Hippocampal formation (tissue), 2 donors: ENCODE measurements at regions not wholly inside any gene's neighbourhood (a gene's known extent, or its start where the extent isn't known, plus 50 kb on each side); places are given as distances from the start of the nearest gene placed in this dataset.
"Not testable (repeated sequence)": the region's sequence is repeated elsewhere in the genome, so short reads cannot be mapped to it uniquely, and the experiment has no call there.

Source experiments
- DNase-seq, 2 donors: peaks; one replicate each; lab custom pipeline; 2025; lab: John Stamatoyannopoulos, UW

DNA sequence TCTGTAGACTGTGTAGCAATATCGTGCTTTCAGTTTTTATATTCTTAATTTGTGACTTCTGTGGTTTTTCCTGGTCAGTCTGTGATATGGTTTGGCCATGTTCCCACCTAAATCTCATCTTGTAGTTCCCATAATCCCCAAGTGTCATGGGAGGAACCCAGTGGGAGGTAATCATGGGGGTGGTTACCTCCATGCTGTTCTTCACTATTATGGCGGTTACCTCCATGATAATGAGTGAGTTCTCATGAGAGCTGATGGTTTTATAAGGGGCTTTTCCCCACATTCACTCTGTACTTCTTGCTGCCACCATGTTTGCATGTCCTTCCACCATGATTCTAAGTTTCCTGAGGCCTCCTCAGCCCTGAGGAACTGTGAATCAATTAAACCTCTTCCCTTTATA lies 169.8 kb downstream of the LEPR start:
- no peak for DNase-seq

- no peak for DNase-seq
Observed at GRCh38 chr1:65593516-65593915, 173.0 kb downstream of the LEPR start.

- DNase-seq, result no peak
Observed at GRCh38 chr1:65595724-65596123, 175.3 kb downstream of the LEPR start.

DNA sequence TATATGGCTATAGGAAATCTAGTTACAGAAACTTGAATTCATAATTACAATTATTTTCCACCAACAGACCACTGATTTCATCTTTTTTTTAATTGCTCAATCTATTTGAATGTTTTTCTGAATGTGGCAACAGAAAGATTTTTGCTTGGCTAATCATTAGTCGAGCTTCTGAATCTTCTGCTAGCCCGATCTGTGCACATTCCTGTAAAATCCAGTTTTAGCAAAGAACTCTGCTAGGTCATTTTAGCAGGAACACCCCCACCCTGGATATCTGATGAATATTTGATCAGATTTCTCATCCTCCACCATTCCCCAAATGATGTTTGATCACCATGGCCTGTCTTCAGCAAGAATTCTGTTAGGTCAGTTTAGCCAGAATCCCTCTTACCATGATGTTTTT lies 176.3 kb downstream of the LEPR start:
- no peak for DNase-seq

- no peak for DNase-seq
Observed at GRCh38 chr1:65605621-65606020, 185.2 kb downstream of the LEPR start.

DNA sequence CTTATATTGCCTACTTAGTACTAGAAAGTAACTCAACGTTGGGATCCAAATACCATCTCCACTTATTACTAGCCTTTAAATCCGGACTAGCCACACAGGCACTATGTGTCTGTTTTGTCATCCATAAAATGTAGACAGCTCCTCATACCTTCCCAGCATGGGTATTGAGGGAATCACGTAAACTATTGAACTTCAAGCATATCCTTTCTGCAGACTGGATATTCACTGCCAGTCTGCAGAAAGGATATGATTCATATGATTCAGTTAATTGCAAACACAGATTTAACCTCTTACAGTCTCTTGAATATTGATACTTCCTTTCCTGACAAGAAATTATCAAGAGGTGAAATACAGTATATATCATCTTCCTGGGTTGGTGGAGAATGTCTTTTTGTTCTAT lies 186.0 kb downstream of the LEPR start:
- no peak for DNase-seq

DNA sequence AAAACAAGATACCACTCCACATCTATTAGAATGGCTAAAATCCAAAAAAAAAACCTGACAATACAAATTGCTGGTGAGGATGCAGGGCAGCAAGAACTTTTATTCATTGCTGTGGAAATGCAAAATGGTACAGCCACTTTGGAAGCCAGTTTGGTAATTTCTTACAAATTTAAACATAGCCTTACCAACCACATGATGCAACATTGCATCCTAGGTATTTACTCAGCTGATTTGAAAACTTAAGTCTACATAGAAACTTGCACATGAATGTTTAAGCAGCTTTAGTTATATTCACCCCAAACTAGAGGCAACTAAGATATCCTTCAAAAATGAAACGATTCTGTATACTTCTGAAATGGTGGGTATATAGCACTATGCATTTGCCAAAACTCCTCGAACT lies 178.8 kb upstream of the PDE4B start:
- no peak for DNase-seq

GRCh38 chr1:65615859-65616258 lies 176.8 kb upstream of the PDE4B start:
- DNase-seq, result no peak

GRCh38 chr1:65621721-65622120 lies 171.0 kb upstream of the PDE4B start:
- DNase-seq, result not testable (repeated sequence)

- no peak for DNase-seq
Observed at GRCh38 chr1:65623895-65624294, 168.8 kb upstream of the PDE4B start.

DNA sequence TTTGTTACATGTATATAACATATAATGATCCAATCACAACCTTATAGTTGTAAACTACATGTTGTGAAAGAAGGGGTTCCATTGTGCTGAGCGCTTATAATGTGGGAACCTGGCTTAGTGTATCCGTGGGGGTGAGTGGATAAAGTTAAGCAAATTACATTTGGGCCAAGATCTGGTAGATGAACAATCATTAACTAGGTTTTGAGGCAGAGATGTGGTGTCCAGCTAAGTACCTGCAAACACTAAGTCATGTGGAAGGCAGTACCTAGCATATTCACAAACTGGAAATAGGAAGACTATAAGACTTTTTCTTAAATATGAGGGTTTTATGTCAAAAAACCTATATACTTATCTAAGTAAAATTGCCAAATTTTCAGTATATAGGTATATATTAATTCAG lies 167.2 kb upstream of the PDE4B start:
- no peak for DNase-seq

- no peak for DNase-seq
Observed at GRCh38 chr1:65626003-65626402, 166.7 kb upstream of the PDE4B start.

DNA sequence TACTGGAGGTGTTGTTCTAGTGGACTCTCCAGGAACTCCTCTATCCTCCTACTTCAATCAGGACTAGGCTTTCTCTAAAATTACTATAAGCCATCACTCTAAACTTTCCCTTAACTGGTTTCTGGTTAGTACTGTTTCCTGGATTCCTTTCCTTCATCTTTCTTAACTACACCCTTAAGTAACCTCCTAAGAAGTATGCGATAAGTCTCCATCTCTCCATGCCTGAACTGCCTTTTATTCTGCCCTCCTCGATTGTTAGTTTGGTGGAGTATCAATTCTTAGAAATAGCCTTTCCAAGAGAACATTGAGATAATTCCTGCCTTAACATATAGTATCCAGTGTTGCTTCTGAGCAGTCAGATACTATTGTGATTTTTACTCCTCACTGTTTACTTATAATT lies 162.9 kb upstream of the PDE4B start:
- DNase-seq, result no peak

DNA sequence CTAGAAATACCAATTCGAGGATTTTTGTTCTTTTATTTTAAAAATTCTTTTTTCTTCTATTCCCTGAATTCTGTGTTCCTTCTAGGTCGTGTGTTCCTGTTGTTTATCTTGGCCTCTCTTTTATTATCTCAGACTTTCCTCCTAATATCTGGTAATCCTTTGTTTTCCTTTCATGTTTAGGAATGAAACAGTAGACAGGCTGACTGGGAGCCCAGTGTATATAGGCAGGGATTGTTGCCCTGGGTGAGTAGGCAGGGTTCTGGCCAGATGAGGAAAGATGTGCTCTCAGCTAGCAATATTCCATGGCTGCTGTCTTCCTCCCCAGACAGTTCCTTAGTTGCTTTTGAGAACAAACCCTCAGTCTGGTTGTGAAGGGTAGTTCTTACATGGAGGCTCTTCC lies 161.8 kb upstream of the PDE4B start:
- no peak for DNase-seq

DNA sequence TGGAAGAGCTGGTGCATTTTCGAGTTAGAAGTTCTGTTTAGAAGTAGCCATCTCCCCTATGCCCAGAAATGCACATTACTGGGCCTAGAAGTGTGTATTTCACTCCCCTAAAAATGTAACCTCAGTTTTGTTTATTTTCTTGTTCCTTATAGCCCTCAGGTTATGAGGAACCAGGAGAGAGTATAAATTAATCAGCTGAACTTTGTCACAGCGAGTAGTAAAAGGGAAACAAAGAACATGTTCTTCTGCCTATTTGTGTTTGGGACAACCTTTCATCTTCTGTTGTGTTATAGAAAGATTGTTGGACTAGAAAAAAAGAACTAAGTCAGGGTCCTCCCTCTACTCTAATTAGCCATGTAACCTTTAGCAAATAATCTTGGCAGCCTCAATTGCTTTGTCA lies 160.5 kb upstream of the PDE4B start:
- no peak for DNase-seq

- DNase-seq, result no peak
Observed at GRCh38 chr1:65640046-65640445, 152.6 kb upstream of the PDE4B start.

DNA sequence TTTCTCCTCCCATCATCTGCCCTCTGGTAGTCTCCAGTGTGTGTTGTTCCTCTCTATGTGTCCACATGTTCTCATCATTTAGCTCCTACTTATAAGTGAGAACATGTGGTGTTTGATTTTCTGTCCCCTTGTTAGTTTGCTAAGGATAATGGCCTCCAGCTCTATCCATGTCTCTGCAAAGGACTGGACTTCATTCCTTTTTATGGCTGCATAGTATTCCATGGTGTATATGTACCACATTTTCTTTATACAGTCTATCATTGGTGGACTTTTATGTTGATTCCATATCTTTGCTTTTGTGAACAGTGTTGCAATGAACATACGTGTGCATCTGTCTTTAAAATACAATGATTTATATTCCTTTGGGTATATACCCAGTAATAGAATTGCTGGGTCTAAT lies 143.5 kb upstream of the PDE4B start:
- not testable (repeated sequence) for DNase-seq

DNA sequence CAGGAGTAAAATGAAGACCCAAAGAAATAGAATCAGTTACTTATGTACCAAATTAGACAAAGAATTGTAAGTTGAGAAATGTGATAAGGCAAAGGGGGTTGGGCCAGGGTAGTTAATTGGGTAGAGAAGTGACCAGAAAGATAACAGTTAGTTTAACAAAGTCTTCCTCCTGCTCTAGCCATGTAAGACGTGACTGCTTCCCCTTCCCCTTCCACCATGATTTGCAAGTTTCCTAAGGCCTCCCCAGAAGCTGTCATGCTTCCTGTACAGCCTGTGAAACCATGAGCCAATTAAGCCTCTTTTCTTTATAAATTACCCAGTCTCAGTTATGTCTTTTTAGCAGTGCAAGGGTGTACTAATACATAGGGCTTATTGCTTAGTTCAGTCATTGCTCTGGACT lies 142.0 kb upstream of the PDE4B start:
- DNase-seq, result no peak

DNA sequence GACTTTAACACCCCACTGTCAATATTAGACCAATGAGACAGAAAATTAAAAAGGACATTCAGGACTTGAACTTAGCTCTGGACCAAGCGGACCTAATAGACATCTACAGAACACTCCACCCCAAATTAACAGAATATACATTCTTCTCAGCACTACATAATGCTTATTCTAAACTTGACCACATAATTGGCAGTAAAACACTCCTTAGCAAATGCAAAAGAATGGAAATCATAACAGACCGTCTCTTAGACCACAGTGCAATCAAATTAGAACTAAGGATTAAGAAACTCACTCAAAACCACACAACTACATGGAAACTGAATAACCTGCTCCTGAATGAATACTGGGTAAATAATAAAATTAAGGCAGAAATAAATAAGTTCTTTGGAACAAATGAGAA lies 138.2 kb upstream of the PDE4B start:
- not testable (repeated sequence) for DNase-seq

DNA sequence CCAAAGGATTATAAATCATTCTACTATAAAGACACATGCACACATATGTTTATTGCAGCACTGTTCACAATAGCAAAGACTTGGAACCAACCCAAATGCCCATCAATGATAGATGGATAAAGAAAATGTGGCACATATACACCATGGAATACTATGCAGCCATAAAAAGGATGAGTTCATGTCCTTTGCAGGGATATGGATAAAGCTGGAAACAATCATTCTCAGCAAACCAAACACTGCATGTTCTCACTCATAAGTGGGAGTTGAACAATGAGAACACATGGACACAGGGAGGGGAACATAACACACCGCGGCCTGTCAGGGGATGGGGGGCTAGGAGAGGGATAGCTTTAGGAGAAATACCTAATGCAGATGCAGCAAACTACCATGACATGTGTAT lies 135.1 kb upstream of the PDE4B start:
- DNase-seq, result not testable (repeated sequence)

DNA sequence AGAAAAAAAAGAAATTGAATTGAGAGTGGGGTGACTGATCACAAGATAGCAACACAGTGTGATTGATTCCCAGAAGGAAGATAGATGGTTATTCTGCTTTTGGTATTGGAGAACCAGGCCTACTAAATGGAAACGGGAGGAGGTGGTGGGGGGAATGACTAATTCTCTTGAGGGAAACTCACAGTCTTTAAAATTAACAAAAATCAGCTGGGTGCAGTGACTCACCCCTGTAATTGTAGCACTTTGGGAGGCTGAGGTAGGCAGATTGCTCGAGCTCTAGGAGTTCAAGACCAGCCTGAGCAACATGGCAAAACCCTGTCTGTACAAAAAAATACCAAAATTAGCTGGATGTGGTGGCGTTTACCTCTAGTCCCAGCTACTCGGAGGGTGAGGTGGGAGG lies 134.6 kb upstream of the PDE4B start:
- DNase-seq, result no peak

- DNase-seq, result no peak
Observed at GRCh38 chr1:65668368-65668767, 124.3 kb upstream of the PDE4B start.

DNA sequence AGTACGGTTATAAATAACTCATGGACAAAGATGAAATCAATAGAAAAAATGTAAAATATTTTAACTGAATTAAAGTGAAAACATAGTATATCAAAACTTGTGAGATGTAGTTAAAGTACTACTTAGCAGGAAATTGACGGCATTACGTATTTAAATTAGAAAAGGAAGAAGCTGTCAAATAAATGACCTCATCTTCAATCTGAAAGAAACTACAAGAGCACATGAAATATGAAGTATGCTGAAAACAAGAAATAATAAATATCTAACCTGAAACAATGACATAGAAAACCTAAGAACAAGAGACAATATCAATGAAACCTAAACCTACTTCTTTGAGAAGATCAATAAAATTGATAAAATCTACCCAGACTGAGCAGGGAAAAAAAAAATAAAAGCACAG lies 122.2 kb upstream of the PDE4B start:
- no peak for DNase-seq

- DNase-seq, result no peak
Observed at GRCh38 chr1:65674522-65674921, 118.2 kb upstream of the PDE4B start.

DNA sequence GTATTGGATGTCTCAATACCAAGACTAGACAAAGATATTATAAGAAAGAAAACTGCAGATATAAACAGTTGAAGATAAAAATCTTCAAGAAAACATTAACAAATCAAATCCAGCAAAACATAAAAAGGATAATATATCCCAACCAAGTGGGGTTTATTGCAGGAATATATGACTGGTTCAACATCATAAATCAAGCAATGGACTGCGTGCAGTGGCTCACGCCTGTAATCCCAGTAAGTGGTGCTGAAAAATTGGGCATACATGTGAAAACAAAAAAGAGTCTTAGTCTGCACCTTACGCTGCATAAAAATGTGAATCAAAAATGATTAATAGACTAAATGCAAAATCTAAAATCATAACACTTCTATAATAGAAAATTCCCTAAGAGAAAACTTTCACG lies 112.9 kb upstream of the PDE4B start:
- no peak for DNase-seq
